HG03442 (cell line): ENCODE measurements at regions not wholly inside any gene's neighbourhood (a gene's known extent, or its start where the extent isn't known, plus 50 kb on each side); places are given as distances from the start of the nearest gene placed in this dataset.
"Not testable (repeated sequence)": the region's sequence is repeated elsewhere in the genome, so short reads cannot be mapped to it uniquely, and the experiment has no call there.

ENCODE experiments used
- ATAC-seq: cut with Tn5 transposase; IDR thresholded peaks from one replicate; pipeline ENCODE4 v1.9.1; 2021; ENCODE audit warnings: mild to moderate bottlenecking, moderate library complexity; ENCODE audit not compliant: unreplicated experiment

- ATAC-seq, result no peak
These were observed 365.9 kb downstream of the PTPRU start for GRCh38 chr1:29602203-29602602.

DNA sequence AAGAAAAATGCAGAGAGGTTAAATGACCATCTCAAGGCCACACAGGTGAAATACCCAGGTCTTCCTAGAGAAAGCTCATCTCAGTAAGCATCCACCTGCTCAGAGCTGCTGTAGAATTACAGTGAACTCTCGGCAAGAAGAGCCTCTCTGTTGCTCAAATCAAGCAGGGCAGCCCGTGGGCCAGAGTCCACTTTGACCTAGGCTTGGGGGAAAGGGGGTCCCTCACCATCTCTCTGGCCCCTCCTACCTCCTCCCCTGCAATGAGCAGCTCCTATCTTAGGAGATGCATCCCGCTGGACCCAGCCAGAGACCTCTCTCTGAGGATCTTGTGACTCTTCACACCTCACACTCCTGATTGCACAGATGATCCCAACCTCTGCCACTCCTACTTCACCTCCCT is 364.7 kb downstream of the PTPRU start:
- no peak for ATAC-seq

DNA sequence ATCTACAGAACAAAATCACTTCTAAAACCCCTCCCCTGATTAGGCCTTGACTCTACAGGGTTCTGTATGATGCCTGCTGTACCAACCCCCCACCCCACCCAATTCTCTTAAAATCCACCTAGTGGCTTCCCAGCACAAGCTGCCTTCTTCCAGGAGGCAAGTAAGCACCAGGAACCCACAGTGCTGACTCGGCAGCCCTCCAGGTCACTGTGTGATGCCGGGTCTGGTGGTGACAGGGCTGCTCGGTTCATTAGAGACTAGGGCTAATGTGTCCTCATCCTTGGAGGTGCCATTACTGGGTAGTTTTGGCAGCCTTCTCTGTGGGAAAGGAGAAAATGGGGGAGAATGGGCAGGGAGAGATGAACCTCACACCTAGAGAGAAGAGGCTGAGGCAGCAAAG is 363.5 kb downstream of the PTPRU start:
- no peak for ATAC-seq

GRCh38 chr1:29599071-29599470 is 362.7 kb downstream of the PTPRU start:
- ATAC-seq, result no peak

DNA sequence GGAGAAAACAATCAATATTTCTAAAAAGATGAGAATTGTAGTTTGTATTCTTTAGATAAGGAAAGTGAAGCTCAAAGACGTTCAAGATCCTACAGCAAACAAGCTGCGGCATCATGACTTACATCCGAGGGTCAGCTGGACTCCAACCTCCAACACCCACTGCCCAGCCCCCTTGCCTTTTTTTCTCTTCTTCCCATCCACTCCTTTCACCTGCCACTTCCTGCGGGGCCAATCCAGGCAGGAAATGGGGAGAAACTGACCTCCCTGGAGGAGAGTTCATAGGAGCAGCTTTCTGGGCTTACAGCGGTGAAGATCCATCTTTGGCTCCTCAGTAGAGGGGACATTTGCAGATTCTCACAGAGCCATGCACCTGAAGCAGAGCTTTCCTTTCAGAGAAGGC is 361.5 kb downstream of the PTPRU start:
- no peak for ATAC-seq

- no peak for ATAC-seq
These were observed 357.5 kb downstream of the PTPRU start for GRCh38 chr1:29593601-29594382.

- ATAC-seq, result no peak
These were observed 356.4 kb downstream of the PTPRU start for GRCh38 chr1:29592731-29593130.

GRCh38 chr1:29592261-29592615 is 355.9 kb downstream of the PTPRU start:
- no peak for ATAC-seq

- no peak for ATAC-seq
These were observed 355.4 kb downstream of the PTPRU start for GRCh38 chr1:29591601-29592260.

GRCh38 chr1:29590583-29591565 is 354.6 kb downstream of the PTPRU start:
- ATAC-seq, result no peak

DNA sequence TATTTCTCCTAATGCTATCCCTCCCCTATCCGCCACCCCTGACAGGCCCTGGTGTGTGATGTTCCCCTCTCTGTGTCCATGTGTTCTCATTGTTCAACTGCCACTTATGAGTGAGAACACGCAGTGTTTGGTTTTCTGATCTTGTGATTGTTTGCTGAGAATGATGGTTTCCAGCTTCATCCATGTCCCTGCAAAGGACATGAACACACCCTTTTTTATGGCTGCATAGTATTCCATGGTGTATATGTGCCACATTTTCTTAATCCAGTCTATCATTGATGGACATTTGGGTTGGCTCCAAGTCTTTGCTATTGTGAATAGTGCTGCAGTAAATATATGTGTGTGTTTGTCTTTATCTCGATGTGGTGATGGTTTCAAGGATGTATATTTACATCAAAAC is 353.4 kb downstream of the PTPRU start:
- ATAC-seq, result not testable (repeated sequence)

GRCh38 chr1:29586991-29587745 is 350.8 kb downstream of the PTPRU start:
- no peak for ATAC-seq

DNA sequence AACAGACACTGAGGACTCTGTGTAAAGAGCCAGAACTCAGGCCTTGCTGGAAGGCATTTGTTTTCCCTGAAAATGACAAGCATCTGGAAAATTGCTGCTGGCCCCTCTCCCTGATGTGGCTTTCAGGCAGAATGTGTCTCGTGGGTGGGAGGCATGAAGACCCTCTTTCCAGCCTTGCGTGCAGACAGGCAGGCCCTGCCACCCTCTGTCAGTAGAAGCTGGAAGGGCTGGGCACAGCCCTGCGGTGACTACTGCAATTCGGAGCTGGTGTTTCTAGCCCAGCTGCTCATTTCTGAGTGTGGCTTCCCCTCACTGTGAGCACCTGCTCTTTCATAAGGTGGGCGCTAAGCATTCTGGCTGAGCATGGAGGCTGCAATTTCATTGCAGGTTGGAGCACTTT is 349.9 kb downstream of the PTPRU start:
- ATAC-seq, result no peak

- ATAC-seq, result no peak
These were observed 349.3 kb downstream of the PTPRU start for GRCh38 chr1:29585656-29586055.

DNA sequence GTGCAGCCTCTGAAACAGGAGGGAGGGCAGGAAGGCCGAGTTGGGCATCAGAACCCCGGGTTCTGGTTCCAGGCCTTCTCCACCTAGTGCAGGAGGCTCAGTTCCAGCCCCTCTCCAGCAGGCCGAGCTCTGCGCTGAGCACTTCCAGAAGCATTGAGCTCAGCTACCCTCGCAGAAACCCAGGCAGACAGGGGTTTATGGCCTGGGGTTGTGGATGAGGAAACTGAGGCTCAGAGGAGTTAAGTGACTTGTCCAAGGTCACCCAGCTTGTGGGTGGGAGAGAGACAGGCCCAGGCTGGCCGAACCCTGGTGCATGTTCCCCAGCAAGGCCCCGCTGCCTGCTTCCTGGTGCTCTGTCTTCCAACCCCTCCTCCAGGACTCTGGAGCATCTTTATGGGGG is 348.9 kb downstream of the PTPRU start:
- no peak for ATAC-seq

- no peak for ATAC-seq
These were observed 348.5 kb downstream of the PTPRU start for GRCh38 chr1:29584776-29585175.

GRCh38 chr1:29584362-29584761 is 348.0 kb downstream of the PTPRU start:
- no peak for ATAC-seq

DNA sequence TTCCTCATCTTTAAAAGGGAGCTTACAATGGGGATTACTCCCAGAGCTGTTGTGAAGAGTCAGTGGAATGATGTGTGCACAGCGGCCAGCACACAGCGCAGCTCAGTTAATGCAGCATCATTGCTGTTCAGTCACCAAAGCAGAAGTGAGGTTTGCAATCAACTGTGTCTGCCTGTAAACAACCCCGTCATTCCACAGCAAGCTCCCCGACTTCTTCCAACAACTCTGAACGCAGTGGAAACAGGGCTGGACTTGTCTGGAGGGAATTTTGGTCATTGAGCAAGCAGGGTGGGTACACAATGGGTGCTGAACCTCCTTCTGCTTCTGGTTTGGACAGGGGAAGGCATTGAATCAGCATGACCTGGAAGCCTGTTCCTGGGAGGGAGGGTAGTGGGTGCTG is 347.4 kb downstream of the PTPRU start:
- no peak for ATAC-seq

DNA sequence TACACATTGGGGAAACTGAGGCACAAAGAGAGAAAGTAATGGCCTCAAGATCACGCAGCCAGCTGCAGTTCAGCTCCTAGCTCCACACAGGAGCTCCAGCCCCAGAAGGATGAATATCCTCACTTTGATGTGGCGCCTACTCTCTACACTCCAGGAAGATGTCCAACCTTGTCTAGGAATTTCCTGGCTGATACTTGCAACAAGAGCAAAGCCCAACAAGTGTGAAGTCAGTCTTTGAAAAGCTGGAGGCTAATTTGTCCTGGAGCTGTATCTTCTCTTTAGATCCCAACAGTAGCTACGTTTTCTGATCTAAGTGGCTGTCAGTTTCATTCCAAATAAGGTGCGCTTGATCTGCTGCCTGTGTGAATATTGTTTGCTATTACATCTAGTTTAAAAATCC is 344.9 kb downstream of the PTPRU start:
- ATAC-seq, result no peak

DNA sequence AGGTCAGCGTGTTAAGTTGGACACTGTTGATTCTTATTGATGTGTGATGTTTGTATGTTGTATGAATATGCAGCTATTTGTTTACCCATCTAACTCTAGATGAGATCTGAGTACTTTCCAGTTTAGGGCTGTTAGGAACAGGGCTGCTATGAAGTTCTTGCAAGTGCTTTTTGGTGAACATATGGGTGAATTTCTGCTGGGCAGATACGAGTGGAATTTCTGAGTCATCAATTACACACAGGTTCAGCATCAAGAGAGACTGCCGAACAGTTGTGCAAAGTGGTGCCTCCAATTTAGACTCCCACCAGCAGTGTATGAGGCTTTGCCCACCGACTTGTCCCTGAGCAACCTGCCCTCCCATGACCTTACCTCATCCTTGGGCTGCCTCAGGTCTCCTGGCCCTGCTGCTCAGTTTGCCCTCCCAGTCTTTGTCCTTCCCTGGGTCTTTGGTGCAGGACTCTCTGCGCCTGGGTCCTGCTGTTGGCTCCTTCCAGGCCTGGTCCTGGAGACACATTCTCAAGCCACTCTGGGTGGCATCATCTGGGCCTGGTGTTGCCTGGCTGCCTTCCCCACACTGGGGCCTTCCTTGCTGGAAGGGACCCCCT is 343.6 kb downstream of the PTPRU start:
- no peak for ATAC-seq
